Heart left ventricle (tissue), 16 donors: ENCODE measurements at regions not wholly inside any gene's neighbourhood (a gene's known extent, or its start where the extent isn't known, plus 50 kb on each side); places are given as distances from the start of the nearest gene placed in this dataset.

ENCODE experiments used
- ATAC-seq, 4 donors: fragments of 200-7000 bp; cut with Tn5 transposase; one replicate each; pipeline ENCODE4 v1.9.1; 2020 to 2022; ENCODE audit warnings: moderate library complexity in 4 of 4, mild to moderate bottlenecking in 3 of 4, moderate number of reproducible peaks in 1 of 4
- DNase-seq, 5 donors: peaks; one replicate each; pipeline ENCODE4 v3.0.0-alpha.2; 2020
- H3K27ac ChIP-seq, 12 donors: fragments of 200-600 bp; sonication (generic) in 4 of 12; one replicate each; pipeline versions ENCODE4 v1.5.0 to v1.8.0; 2016 to 2022; ENCODE audit warnings: mild to moderate bottlenecking in 2 of 12
- H3K27me3 ChIP-seq, 9 donors: fragments of 200-600 bp; sonication (generic) in 2 of 9; one replicate each; pipeline versions ENCODE4 v1.5.1 to v1.8.0; 2016 to 2022; ENCODE audit warnings: mild to moderate bottlenecking in 3 of 9
- H3K36me3 ChIP-seq, 9 donors: fragments of 200-600 bp; sonication (generic) in 2 of 9; one replicate each; pipeline versions ENCODE4 v1.5.0 to v1.8.0; 2018 to 2022; ENCODE audit warnings: mild to moderate bottlenecking in 2 of 9
- H3K4me1 ChIP-seq, 12 donors: fragments of 200-600 bp; sonication (generic) in 4 of 12; one replicate each; pipeline versions ENCODE4 v1.5.0 to v1.8.0; 2016 to 2022; ENCODE audit warnings: mild to moderate bottlenecking in 3 of 12
- H3K4me3 ChIP-seq, 12 donors: fragments of 200-600 bp; sonication (generic) in 4 of 12; one replicate each; pipeline versions ENCODE4 v1.5.0 to v1.8.0; 2017 to 2022; ENCODE audit warnings: mild to moderate bottlenecking in 9 of 12, moderate library complexity in 4 of 12
- H3K9me3 ChIP-seq, 12 donors: fragments of 200-600 bp; sonication (generic) in 4 of 12; one replicate each; pipeline versions ENCODE4 v1.5.0 to v1.8.0; 2016 to 2022; ENCODE audit warnings: mild to moderate bottlenecking in 1 of 12
- CTCF ChIP-seq, 12 donors: fragments of 200-600 bp; sonication (generic) in 4 of 12; IDR thresholded peaks; one replicate each; pipeline versions ENCODE4 v1.5.0 to v1.8.0; 2018 to 2022; ENCODE audit warnings: antibody characterized with exemption in 12 of 12, mild to moderate bottlenecking in 5 of 12
- POLR2A ChIP-seq, 2 donors: fragments of 450-650 bp; IDR thresholded peaks; one replicate each; pipeline ENCODE4 v1.6.1; 2017; ENCODE audit warnings: antibody characterized with exemption in 2 of 2, mild to moderate bottlenecking in 2 of 2, moderate library complexity in 2 of 2
- WGBS, 4 donors: extraction: QIAGEN DNeasy Blood & Tissue Kit in 2 of 4; methylation state at CpG; one replicate each; pipeline versions ENCODE4 v1.1.5 to v1.1.7; 2013 to 2018; 5-methylcytosine and 5-hydroxymethylcytosine counted together
- intact Hi-C, 10 donors: fragments of 100-400 bp; cut with DNase I; formaldehyde crosslinking; loops; one replicate each; pipeline versions ENCODE4 v1.11.1 to v1.14.2; 2022
- donor health status: ischemic (EF 13 %, LVEDD 7.1; RV severe dilation, severe dysfunction).
- donor health status: healthy with polysubstance abuse.
- donor health status: DM: no; HTN: yes; CAD: no.
- donor health status: DM: no; HTN: no; CAD: no.
- donor health status: ischemic (EF 25% LVEDD 6.9; RV normal size, moderate dysfunction).
- donor health status: ischemic (EF 25% LVEDD 5.7; RV mildly dilated, moderate dysfunction).
- donor health status: healthy.
- donor health status: DM: yes; HTN: yes; CAD: no.
- donor health status: ischemic (EF 35%, LVEDD 5.7; RV mildly dilated, moderate dysfunction).
- donor health status: nonischemic (EF 11% LVEDD 7.7; RV severe dilation, severe dysfunction).
- donor health status: DM: yes; HTN: yes; CAD: no.
- donor health status: PGD.
- donor health status: ischemic (EF 29% LVEDD 5.4; RV normal size, mild dysfunction).
- donor health status: nonischemic (EF 23%, LVEDD 6.1; RV moderate dilation, normal function).

GRCh38 chr2:15855766-15856260 is 84.5 kb upstream of the MYCN start:
- H3K27me3 ChIP-seq = no peaks in the 10 kb centered on the region
- no peak overlapping the region for H3K4me3 ChIP-seq
- no peaks in the 10 kb centered on the region for H3K36me3 ChIP-seq
- no peak overlapping the region for H3K27ac ChIP-seq
- ATAC-seq (no peak), DNase-seq (no peak)
- H3K4me1 ChIP-seq = no peaks in the 10 kb centered on the region
- H3K9me3 ChIP-seq = no peaks in the 10 kb centered on the region
- intact Hi-C loops = no loop called here
- TF ChIP-seq CTCF (IDR thresholded peaks at IDR 0.05) = no peak
- TF ChIP-seq POLR2A (IDR thresholded peaks at IDR 0.05) = no peak

GRCh38 chr2:15856318-15856717 is 84.0 kb upstream of the MYCN start:
- intact Hi-C loops = no loop called here

GRCh38 chr2:15858466-15858865 is 81.9 kb upstream of the MYCN start:
- H3K4me3 ChIP-seq = no peak overlapping the region
- TF ChIP-seq POLR2A (IDR thresholded peaks at IDR 0.05) = no peak
- H3K36me3 ChIP-seq = no peaks in the 10 kb centered on the region
- no peak overlapping the region for H3K27ac ChIP-seq
- no peaks in the 10 kb centered on the region for H3K27me3 ChIP-seq
- no peak for ATAC-seq
- intact Hi-C loops = no loop called here
- WGBS, 4 donors = 86 to 91% (median 90%) methylated on average over 6 of the region's 6 CpGs
- H3K9me3 ChIP-seq = no peaks in the 10 kb centered on the region
- DNase-seq = no peak
- H3K4me1 ChIP-seq = no peaks in the 10 kb centered on the region

More at GRCh38 chr2:15856318-15856717, 84.0 kb upstream of the MYCN start:
- Histone ChIP-seq H3K27ac (no peak overlapping the region), H3K9me3 (no peaks in the 10 kb centered on the region), H3K4me3 (no peak overlapping the region), H3K4me1 (no peaks in the 10 kb centered on the region), H3K36me3 (no peaks in the 10 kb centered on the region), H3K27me3 (no peaks in the 10 kb centered on the region)
- DNase-seq = no peak
- WGBS, 4 donors = 91 to 96% (median 94%) methylated on average over 3 of the region's 3 CpGs
- TF ChIP-seq CTCF (IDR thresholded peaks at IDR 0.05) (no peak), POLR2A (IDR thresholded peaks at IDR 0.05) (no peak)
- ATAC-seq = no peak

- DNase-seq = no peak
- no peak overlapping the region for H3K27ac ChIP-seq
- intact Hi-C loops = no loop called here
- no peak for TF ChIP-seq CTCF (IDR thresholded peaks at IDR 0.05)
- TF ChIP-seq POLR2A (IDR thresholded peaks at IDR 0.05) = no peak
- H3K4me1 ChIP-seq = no peaks in the 10 kb centered on the region
- H3K9me3 ChIP-seq = no peaks in the 10 kb centered on the region
- no peaks in the 10 kb centered on the region for H3K36me3 ChIP-seq
- no peaks in the 10 kb centered on the region for H3K27me3 ChIP-seq
- ATAC-seq = no peak
- no peak overlapping the region for H3K4me3 ChIP-seq
Observed at GRCh38 chr2:15860051-15860663, 80.2 kb upstream of the MYCN start.

GRCh38 chr2:15860760-15861159 is 79.6 kb upstream of the MYCN start:
- Histone ChIP-seq H3K36me3 (no peaks in the 10 kb centered on the region), H3K27ac (no peak overlapping the region), H3K4me1 (no peaks in the 10 kb centered on the region), H3K4me3 (no peak overlapping the region), H3K27me3 (no peaks in the 10 kb centered on the region), H3K9me3 (no peaks in the 10 kb centered on the region)
- ATAC-seq (no peak), DNase-seq (no peak)
- intact Hi-C loops = no loop called here
- TF ChIP-seq POLR2A (IDR thresholded peaks at IDR 0.05) = no peak
- TF ChIP-seq CTCF (IDR thresholded peaks at IDR 0.05) = no peak
- 75 to 90% (median 87%) methylated on average over 1 of the region's 1 CpG for WGBS, 4 donors
